ENCODE measurements at regions not wholly inside any gene's neighbourhood (a gene's known extent, or its start where the extent isn't known, plus 50 kb on each side); places are given as distances from the start of the nearest gene placed in this dataset.
"Not testable (repeated sequence)": the region's sequence is repeated elsewhere in the genome, so short reads cannot be mapped to it uniquely, and the experiment has no call there.

DNA sequence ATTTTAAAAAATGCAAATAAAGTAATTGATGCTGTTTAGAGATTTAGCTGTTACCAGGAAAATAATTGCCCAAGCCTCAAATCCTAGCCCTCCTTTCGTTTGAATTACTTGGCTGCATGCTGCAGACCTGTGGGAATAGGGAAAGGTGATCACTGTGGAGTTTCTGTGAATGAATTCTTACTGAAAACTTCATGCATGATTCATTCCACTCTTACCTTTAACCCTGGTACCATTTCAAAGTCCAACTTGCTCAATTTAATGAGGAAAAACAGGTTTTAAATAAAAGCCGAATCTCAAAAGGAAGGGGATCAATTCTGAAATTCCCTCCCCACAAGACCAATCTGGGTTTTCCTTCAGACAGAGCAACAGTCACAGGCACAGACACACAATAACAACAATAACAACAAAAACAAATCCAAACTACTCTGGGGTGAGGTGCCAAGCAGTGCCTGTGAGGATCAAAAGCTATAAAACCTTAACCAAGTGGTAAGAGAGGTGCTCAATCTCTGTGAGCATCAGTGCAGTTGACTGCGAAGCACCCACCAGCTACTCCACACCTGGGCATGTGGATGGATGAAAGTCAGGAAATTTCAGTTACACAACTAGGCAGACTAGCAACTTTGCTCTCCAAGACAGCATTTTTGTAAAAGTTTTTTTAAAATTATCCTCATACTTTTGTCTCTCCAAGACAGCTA lies 200.8 kb downstream of the CNTN3 start:
- no peak for DNase-seq

DNA sequence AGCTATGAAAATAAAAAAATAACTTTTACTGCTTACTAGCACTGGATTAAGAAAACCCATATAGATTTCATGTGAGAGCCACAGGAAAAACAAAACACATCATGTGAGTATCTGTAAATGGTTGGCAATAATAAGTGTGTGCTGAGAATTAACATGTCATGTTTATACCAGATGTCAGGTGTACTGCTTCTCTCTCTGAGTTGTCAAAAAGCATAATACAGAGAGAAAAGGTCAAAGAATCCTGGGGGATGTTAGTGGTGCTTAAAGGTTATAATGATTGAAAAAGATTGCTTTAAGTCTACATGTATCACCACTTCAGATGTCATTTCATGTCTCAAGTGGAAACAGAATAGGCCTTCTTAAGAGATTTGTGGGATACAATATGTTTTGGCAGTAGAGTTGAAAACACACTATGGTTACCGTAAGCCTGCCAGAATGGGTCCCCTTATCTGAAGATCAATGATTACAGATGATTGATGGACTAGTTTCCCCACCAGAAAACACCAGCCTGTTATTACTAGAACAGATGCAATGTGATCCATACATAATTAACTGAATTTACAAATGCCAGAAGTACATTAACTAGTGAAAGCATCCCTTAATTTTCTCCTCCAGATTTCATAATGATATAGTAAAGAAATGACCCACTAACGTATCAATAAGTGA lies 204.1 kb downstream of the CNTN3 start:
- DNase-seq, result no peak

DNA sequence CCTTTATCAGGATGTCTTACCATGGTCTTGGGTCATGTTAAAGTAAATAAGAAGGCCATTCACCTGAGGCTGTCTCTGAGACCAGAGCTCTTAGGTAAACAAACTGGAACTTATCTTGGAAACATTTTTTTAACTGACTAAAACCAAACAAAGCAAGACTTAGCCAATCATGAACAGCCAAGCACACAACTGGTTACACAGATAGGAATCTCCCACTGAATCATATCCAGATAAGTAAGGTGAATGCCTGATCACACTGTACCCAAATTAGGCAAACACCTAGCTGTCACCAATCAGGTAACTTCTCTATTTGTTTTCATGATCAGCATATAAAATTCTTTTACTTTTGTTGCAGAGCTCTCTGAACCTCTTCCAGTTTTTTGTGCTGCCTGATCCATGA lies 205.4 kb downstream of the CNTN3 start:
- DNase-seq, result no peak

DNA sequence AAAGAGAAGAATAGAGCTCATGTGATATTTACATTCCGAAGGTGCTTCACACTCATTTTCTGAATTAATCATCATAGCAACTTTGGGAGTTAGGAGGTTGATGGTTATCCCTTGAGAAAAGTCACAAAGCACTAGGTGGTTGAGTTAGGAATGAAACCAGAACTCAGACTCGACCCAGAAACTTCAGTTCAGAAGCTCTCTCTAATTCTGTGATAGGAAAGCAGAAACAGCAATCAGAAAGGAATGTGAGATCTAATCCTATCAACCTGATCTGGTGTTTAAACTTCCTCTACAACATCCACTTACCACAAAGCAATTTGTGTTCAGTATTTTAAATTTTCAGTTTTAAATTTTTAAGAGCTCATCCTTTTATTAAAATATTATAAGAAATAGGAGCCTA lies 211.2 kb downstream of the CNTN3 start:
- DNase-seq, result no peak

DNA sequence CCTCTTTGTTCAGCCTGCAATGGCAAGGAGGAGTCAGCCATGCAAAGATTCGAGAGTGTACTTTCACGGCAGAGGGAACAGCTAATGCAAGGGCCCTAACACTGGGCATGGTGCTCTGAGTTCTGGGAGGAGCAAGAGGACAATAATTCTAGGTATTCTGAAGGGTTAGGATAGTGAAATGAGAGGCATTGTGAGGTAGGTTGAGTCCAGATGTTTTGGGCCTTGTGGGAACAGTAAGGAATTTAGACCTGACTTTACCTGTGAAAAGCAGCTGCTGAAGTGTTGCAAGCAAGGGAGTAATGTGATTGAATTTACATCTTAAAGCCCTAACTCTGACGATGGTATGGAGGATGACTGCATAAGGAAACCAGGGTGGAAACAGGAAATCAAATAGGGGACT lies 211.6 kb downstream of the CNTN3 start:
- DNase-seq, result no peak

DNA sequence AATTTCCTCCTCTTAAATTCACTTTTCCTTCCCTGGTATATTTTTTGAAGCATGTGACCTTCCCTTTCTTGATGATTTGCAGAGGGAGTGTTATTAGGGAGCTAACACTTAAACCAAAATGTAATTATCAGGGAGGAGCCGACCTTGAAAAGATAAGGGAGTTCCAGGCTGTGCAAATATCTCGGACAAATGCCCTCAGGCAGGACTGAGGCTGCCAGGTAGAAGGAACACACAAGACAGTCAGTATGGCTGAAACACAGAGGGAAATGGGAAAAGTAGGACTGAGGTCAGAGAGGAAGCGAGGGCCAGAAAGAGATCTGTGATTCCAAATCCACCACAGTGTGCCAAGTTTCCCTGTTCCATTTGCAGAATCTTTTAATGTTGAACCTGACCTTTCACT lies 221.0 kb downstream of the CNTN3 start:
- DNase-seq, result no peak

DNA sequence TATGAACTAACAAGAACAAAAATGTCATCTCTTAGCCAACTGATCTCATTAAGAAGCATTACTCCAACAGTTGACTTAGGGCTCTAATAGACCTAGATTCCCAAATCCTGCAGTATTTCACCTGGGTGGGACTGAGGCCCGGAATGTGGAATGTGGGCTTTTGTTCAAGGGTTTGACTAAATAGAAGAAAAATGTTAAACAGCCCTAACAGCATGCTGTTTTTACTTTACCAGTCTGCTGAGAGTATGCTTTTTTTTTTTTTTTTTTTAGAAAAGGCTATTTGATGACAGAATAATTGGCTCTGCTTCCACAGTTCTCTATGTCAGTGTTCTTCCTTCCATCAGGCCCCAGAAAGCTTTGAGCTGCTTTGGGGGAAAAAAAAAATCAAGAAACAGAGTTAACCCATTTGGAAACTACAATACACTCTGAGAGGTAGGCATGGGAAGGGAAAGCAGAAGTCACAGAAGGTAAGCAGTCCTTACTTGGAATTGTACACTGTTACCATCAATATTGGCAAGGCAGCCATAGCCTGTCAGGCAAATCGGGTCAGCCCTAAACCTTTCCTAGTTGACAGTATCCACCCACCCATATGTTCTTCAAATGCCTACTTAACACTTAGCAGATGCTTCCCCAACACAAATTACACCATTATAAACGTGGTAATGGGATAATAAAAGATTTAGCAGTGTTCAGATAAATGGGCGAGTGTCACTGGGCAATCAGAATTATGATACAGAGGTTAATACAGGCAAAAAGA lies 224.2 kb downstream of the CNTN3 start:
- no peak for DNase-seq

DNA sequence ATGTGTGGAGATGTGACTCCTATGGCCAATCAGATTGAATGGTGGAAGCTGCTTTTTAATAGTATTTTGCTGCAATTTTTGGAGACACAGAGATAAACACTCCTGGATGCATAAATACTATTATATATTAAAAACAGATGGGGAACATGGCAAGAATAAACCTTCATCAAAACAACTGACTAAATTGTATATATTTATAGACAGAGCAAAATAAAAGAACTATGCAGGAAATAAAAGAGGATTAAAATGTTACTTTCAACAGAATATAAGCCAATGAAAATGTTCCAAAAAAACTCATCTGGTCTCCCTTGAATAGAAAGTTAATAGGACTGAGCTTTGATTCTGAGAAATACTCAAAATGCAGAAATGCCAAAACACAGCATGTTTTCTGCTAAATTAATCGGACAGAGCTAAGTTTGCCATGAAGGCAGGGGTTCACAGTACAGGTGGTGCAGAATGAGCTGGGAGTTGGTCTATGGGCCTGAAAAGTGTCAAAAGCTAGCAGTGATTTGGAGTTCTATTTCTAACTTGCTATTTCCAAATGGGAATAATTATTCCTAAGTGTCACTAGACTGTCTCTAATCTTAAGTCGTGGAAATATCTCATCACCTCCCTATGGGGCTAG lies 227.2 kb downstream of the CNTN3 start:
- no peak for DNase-seq

DNA sequence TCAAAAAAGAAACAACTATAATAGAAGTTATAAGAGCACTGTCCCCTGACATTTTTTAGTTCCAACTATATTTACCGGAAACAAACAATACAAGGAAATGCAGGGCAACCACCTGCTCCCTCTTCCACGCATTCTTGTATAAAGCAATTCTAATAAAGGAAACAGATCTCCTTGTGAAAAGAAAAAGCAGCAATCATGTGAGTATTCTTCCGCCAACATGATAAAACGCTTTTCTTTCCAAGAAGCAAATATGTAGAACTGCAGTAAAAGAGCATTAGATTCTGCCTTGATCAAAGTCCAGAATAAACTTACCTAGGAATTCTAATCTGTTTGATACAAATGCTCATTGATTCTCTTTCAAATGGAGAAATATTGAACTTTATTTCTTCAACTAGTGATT lies 230.3 kb downstream of the CNTN3 start:
- no peak for DNase-seq

DNA sequence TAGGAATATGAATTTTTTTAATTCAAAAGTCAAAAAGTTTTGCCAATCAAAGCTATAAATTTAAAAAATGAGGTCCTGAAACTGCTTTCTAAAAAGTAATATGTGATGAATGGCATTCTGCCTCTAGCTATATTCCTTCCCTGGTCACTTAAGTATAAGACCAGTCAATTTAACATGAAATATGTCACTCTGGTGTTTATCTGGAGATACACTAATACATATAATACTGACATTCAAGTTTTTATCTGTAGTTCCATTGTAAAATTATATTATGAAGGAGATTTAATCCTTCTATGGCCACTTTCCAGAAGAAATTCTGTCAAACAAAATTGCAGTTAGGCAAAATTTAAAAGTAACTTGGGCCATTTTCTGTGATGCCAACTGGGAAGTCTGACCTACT lies 236.8 kb downstream of the CNTN3 start:
- DNase-seq, result no peak

DNA sequence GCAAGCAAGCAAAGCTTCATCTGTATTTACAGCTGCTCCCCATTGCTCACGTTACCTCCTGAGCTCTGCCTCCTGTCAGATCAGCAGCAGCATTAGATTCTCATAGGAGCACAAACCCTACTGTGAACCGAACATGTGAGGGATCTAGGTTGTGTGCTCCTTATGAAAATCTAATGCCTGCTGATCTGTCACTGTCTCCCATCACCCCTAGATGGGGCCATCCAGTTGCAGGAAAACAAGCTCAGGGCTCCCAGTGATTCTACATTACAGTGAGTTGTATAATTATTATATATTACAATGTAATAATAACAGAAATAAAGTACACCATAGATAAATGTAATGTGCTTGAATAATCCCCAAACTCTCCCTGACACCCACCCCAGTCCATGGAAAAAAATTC lies 238.1 kb downstream of the CNTN3 start:
- not testable (repeated sequence) for DNase-seq

DNA sequence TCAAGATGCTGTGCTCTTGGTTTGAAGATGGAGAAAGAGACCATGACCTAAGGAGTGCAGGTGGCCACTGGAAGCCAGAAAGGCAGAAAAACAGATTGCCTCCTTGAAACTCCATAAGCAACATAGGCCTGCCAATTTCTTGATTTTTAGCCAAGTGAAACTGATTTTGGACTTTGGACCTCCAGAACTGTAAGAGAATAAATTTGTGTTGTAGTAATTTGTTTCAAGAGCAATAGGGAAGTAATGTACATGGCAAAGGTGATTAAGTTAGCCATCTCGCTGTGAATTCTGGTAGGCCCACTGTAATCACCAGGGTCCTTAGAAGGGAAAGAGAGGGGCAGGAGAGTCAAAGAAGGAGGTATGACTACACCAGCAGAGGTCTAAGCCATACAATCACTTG lies 238.8 kb downstream of the CNTN3 start:
- DNase-seq, result no peak

DNA sequence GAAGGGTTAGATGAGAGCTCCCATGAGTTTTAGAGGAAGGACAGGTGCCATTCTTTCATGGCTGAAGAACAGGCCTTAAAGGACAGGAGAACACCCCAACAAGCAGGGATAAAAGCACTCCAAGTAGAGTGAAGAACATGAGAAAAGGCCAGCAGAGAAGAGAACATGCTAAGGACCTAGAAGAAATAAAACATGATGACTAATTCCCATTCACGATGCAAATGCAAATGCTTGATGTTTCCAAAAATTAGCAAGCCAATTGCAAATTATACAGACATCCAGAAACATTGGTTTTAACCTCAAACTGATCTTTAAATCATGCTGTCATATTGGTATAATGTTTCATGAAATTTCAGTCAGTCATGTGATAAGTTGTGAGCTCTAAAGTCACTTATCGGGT lies 241.7 kb downstream of the CNTN3 start:
- no peak for DNase-seq

DNA sequence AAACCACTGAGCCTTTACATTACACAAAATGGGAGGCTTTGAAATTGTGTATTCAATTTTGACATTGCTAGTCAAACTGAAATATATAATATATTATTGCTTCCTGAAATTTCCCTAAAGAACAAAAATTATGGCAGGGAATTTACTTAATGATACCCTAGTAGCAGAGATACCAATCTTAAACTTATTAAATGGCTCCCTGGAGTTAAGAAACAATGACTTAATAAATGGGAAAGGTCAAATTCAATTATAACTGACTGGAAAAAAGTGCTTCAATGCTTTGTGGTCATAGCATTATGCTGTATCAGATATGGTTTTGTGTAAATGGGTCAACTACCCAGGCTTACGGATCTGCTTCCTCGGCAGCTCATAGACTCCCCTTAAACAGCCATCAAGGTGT lies 244.1 kb downstream of the CNTN3 start:
- DNase-seq, result no peak

DNA sequence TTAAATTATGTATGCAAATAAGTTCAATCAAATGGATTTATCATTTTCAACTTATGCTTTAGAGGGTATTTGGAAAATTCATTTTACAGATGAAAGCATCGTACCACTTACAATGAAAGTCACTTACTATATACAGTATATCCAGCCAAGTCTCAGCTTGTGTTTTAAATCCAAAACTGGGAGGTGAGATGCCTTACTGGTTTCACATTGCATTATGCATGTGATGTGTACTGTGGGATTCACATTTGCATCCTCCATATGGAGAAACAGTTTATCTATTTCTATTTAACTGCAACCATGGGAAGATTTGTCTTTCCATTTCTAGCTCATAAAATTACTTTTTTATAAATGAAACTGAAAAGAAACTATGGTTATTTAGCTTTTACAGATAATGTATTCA lies 248.1 kb downstream of the CNTN3 start:
- no peak for DNase-seq

DNA sequence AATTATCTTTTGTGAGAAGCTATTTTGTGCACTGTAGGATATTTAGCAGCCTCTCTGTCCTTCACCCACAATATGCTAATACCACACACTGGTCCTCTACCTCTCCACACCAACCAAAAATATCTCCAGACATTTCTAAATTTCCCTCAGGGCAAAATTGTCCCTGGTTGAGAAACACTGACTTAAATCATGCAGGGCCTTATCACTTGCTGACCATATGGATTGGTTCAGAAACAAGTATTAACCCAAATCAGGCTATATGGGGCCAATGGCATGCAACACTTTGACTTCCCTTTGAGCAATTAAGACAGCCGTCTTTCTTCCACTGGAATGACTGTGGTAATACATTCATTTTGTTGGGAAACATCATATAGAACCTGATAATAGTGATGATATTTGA lies 251.1 kb downstream of the CNTN3 start:
- DNase-seq, result no peak

DNA sequence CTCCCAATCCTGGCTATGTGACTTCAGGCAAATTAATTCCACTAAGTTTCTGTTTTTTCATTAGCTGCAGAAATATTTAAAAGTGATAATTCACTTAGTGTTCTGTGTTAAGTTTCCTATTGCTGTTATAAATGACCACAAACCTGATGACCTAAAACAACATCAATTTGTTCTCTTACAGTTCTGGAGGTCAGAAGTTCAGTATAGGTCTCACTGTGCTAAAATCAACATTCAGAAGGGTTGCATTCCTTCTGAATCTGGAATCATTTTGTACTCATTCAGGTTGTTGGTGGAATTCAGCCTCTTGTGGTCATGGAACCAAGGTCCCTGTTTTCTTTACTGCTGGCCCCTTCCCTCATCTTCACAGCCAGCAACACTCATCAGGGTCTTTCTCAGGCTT lies 254.1 kb downstream of the CNTN3 start:
- no peak for DNase-seq

DNA sequence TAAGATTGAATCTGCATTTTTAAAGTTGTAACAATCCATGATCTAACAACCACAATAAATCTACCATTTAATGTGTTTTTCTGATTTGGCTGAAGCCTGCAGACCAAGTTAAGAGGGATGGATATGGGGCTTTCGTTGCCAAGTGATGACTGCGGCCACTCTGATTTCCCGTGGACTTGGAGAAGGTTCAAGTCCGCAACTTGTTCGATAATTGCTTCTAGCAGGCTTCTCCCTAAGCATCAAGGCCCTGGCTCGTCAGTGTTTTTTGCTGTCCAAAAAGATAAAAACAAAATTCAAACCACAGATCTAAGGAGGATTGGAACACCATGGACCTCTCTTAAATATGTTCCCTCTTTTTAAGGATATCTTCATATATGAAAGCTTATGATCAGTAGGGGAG lies 256.6 kb downstream of the CNTN3 start:
- no peak for DNase-seq

DNA sequence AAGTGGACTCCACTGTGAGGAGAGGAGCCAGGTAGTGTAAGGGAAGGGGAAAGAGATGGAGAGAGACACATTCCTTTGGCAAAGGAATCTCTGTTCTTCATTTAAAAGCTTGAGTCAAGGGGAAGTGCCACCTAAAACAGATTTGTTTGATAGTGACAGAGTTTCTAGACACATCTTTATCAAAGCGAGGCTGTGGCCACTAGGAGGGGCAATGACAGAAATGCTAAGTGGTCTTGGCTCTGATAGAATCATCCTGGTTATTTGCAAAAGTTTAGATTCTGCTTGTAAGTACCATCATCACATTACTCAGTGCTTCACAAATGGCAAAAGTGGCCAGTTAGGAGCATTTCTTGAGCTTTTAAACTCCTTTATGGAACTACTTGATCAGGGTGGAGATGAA lies 261.4 kb downstream of the CNTN3 start:
- DNase-seq, result no peak

DNA sequence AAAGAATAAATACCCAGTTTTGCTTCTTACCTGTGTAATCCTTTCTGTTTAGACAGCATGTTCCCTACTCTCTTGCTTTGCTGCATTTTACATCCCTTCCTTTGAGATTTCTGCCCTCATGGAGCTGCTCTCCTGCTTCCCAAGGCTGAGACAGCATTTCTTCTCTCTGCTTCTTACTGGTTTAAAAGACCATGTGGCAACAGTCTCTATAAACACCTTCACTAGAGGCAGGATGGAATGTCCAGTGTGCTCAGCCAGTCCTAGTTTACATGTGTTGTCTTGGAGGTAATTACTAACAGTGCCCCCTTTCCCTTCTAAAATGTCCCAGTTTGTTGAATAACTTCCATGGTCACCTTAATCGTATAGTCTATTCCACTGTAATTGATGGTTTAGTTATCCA lies 262.3 kb downstream of the CNTN3 start:
- DNase-seq, result no peak

DNA sequence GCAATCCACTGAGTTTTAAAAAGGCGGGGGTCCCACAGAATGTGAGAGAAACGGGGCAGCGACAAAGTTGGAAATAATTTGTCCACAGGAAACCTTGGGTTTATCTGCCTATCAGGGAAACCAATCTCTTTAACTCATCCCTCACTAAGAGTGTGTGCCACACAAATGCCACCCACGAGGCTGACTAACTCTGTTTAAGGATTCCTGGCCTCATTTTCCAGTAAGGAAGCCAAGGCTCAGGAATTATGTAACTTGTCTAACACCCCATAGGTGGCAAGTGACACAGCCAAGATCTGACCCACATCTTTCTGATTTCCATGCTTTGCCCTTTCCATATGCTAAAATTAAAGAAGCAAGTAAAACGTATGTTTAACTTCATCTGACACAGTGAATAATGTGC lies 263.2 kb downstream of the CNTN3 start:
- DNase-seq, result no peak

DNA sequence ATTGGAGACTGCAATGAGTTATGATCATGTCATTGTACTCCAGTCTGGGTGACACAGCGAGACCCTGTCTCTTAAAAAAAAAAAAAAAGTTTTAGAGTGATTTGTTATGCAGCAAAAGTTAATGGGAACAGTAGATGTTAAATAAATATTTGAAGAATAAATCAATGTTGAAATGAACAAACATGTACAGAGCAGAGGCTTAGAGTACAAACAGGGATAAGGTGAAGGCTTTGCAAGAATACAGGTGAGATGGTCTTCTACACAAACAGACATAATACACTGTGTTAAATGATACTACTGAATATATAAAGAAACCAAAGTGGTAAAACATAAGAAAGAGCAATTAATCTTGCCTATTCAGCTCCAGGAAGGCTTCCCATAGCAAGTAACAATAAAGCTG lies 265.4 kb downstream of the CNTN3 start:
- no peak for DNase-seq

DNA sequence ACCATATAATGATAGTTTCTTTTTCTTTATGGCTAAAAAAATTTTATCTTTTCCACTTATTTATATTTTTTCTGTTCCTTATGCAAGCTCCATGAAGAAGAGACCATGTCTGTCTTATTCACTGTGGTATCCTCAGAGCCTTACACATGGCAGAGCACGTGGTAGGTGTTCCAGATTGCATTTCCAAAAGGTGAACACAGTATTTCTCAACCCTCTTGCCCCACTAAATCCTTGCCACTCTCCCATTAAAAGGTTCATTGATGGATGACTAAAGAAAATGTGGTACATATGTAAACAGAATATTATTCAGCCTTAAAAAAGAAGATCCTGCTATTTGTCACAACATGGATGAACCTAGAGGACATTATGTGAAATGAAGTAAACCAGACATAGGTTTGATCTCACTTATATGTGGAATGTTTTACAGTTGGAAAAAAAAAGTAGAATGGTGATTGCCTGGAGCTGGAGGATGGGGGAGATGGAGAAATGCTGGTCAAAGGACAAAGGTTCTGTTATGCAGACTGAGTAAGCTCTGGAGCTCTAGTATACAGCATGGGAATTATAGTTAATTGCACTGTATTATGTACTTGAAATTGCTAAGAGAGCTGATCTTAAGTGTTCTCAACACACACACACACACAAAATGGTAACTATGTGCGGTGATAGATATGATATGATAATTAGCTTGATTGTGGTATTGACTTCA lies 266.7 kb downstream of the CNTN3 start:
- DNase-seq, result no peak

Data from cerebellar nuclear complex (tissue), 1 donor.